OCI-LY1 (cell line): ENCODE measurements at regions not wholly inside any gene's neighbourhood (a gene's known extent, or its start where the extent isn't known, plus 50 kb on each side); places are given as distances from the start of the nearest gene placed in this dataset.

Source experiments
- CTCF ChIP-seq: fragments of 200-600 bp; sonication (generic), shearing (Covaris generic); IDR thresholded peaks from 2 replicates; pipeline ENCODE4 v1.5.1; 2017; ENCODE audit warnings: mild to moderate bottlenecking, antibody characterized with exemption, low read length, moderate library complexity, mixed read lengths
- EZH2 ChIP-seq: fragments of 200-600 bp; sonication (generic), shearing (Covaris generic); IDR thresholded peaks from 2 replicates; pipeline ENCODE4 v1.8.0; 2017; ENCODE audit warnings: borderline replicate concordance, mixed run types, mild to moderate bottlenecking, antibody characterized with exemption, low read length, moderate library complexity, mixed read lengths

- TF ChIP-seq CTCF (no peak), EZH2 (no peak)
These were observed 193.8 kb upstream of the ZNF32 start for GRCh38 chr10:43842496-43842895.
